Transverse colon (tissue), 4 donors: ENCODE measurements at regions not wholly inside any gene's neighbourhood (a gene's known extent, or its start where the extent isn't known, plus 50 kb on each side); places are given as distances from the start of the nearest gene placed in this dataset.

Experiments
- DNase-seq: peaks from one replicate; pipeline ENCODE4 v3.0.0-alpha.2; 2019
- H3K27ac ChIP-seq, 4 donors: fragments of 200-600 bp; sonication (generic); 2 replicates each; pipeline ENCODE4 v1.5.1; 2016 to 2018; ENCODE audit warnings: inconsistent platforms in 4 of 4
- H3K27me3 ChIP-seq: fragments of 200-600 bp; sonication (generic); 2 replicates; pipeline ENCODE4 v1.5.1; 2017; ENCODE audit warnings: inconsistent platforms
- H3K36me3 ChIP-seq, 4 donors: fragments of 200-600 bp; sonication (generic); 2 replicates each; pipeline ENCODE4 v1.5.1; 2017 to 2019; ENCODE audit warnings: inconsistent platforms in 4 of 4
- H3K4me1 ChIP-seq, 4 donors: fragments of 200-600 bp; sonication (generic); 2 replicates each; pipeline ENCODE4 v1.5.1; 2017 to 2020; ENCODE audit warnings: inconsistent platforms in 4 of 4
- H3K4me3 ChIP-seq, 4 donors: fragments of 200-600 bp; sonication (generic); 1 replicate in 1 of 4; 2 replicates in 3 of 4; pipeline versions ENCODE4 v1.5.1 to v1.6.1; 2017 to 2019; ENCODE audit warnings: inconsistent platforms in 4 of 4
- H3K9me3 ChIP-seq, 2 donors: fragments of 200-600 bp; sonication (generic); 2 replicates each; pipeline ENCODE4 v1.5.1; 2017 to 2019; ENCODE audit warnings: inconsistent platforms in 2 of 2
- EP300 ChIP-seq: sonication (generic); formaldehyde crosslinking; IDR thresholded peaks from one replicate; pipeline ENCODE4 v1.6.1; 2017; ENCODE audit warnings: antibody characterized with exemption, low read depth
- POLR2A ChIP-seq: fragments of 450-650 bp; IDR thresholded peaks from one replicate; pipeline ENCODE4 v1.6.1; 2016; ENCODE audit warnings: antibody characterized with exemption, mild to moderate bottlenecking, moderate library complexity
- POLR2AphosphoS5 ChIP-seq, 3 donors: sonication (generic); formaldehyde crosslinking; IDR thresholded peaks; one replicate each; pipeline ENCODE4 v1.6.1; 2016; ENCODE audit warnings: antibody characterized with exemption in 3 of 3
- WGBS, 2 donors: methylation state at CpG; one replicate each; pipeline ENCODE4 v1.1.5; 2018; ENCODE audit warnings: low coverage in 1 of 2; 5-methylcytosine and 5-hydroxymethylcytosine counted together
- in situ Hi-C, 4 donors: fragments of 200-750 bp; cut with MboI; loops; one replicate each; pipeline versions ENCODE4 v1.15.0 to v1.15.1; 2017; ENCODE audit warnings: low sequenced_read_pairs in 3 of 4, low pct_ligation_motif_present in 1 of 4, low pct_unique_long_range_greater_than_20kb in 1 of 4
- intact Hi-C: fragments of 100-400 bp; cut with DNase I; formaldehyde crosslinking; loops from one replicate; pipeline ENCODE4 v1.15.1; 2023; ENCODE audit warnings: low total_unique reads
- TF ChIP-seq, protein P1 (sequence below), 5 experiments: fragments of 200-600 bp in 3 of 5; fragments of 450-650 bp in 2 of 5; sonication (generic) in 3 of 5; IDR thresholded peaks; 1 replicate in 2 of 5; 2 replicates in 3 of 5; pipeline ENCODE4 v1.5.1; 2016 to 2017; ENCODE audit warnings: antibody characterized with exemption in 5 of 5, inconsistent platforms in 3 of 5, mild to moderate bottlenecking in 2 of 5, moderate library complexity in 1 of 5

DNA sequence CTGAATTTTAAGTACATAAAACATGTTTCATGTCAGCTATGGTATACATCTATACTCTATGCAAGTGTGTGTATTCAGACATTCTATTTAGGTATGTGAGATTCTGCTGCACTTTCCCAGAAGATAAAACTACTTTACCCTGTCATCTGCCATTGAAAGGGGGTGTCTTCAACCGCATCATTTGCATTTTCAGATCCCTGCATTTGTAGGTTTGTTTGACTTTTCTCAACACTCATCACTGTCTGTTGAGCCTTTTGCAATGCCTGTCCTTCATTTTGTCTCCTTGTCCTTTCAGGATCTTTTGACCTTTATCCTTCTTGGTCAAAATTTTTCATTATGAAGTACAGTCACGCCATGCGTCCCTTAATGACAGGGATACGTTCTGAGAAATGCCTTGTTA lies 103.5 kb downstream of the TMA16 start:
- Histone ChIP-seq H3K36me3 (no peaks in the 10 kb centered on the region), H3K4me1 (no peaks in the 10 kb centered on the region), H3K9me3 (no peaks in the 10 kb centered on the region), H3K27ac (no peak overlapping the region), H3K27me3 (no peaks in the 10 kb centered on the region), H3K4me3 (no peak overlapping the region)
- no peak for DNase-seq
- in situ Hi-C loops (no loop called here), intact Hi-C loops (no loop called here)
- 83 to 100% methylated on average over 3 to 4 of the region's 4 CpGs for WGBS, 2 donors
- TF ChIP-seq, protein P1, sequence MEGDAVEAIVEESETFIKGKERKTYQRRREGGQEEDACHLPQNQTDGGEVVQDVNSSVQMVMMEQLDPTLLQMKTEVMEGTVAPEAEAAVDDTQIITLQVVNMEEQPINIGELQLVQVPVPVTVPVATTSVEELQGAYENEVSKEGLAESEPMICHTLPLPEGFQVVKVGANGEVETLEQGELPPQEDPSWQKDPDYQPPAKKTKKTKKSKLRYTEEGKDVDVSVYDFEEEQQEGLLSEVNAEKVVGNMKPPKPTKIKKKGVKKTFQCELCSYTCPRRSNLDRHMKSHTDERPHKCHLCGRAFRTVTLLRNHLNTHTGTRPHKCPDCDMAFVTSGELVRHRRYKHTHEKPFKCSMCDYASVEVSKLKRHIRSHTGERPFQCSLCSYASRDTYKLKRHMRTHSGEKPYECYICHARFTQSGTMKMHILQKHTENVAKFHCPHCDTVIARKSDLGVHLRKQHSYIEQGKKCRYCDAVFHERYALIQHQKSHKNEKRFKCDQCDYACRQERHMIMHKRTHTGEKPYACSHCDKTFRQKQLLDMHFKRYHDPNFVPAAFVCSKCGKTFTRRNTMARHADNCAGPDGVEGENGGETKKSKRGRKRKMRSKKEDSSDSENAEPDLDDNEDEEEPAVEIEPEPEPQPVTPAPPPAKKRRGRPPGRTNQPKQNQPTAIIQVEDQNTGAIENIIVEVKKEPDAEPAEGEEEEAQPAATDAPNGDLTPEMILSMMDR (IDR thresholded peaks at IDR 0.05): no peak
- TF ChIP-seq EP300 (no peak), POLR2AphosphoS5 (IDR thresholded peaks at IDR 0.05) (no peak), POLR2A (no peak)

DNA sequence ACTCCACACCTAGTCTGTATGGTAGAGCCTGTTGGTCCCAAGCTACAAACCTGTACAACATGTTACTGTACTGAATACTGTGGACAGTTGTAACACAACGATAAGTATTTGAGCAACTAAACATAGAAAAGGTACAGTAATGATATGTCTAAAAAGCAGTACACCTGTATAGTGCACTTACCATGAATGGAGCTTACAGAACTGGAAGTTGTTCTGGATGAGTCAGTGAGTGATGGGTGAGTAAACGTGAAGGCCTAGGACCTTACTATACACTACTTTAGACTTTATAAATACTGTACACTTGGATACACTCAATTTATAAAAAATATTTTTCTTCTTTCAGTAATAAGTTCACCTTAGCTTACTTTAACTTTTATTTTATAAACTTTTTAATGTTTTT lies 104.0 kb downstream of the TMA16 start:
- intact Hi-C loops: no loop called here
- Histone ChIP-seq H3K4me3 (no peak overlapping the region), H3K4me1 (no peaks in the 10 kb centered on the region), H3K9me3 (no peaks in the 10 kb centered on the region), H3K27ac (no peak overlapping the region), H3K27me3 (no peaks in the 10 kb centered on the region), H3K36me3 (no peaks in the 10 kb centered on the region)
- 75% methylated on average over 1 to 2 of the region's 2 CpGs for WGBS, 2 donors
- no peak for DNase-seq
- in situ Hi-C loops: no loop called here
- no peak for TF ChIP-seq EP300
- TF ChIP-seq, protein P1 (IDR thresholded peaks at IDR 0.05): no peak

DNA sequence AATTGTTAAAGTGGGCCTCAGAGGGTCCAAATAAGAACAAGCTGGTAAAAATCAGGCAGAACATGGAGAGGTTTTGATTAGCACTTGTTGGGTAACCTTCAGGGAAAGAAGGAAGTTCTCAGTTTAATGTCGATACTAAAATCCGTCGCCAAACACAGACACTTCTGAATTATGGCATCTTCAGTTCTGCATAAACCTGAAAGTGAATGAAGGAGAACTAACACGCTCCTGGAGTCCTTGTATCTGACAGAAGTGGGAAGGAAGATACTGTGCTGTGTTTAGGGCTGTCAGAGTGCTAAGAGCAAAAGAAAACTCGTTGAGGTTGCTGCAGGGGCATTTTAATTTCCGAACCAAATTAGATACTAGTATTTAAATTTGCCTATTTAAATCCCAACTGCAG lies 106.2 kb downstream of the TMA16 start:
- Histone ChIP-seq H3K9me3 (no peaks in the 10 kb centered on the region), H3K4me1 (no peaks in the 10 kb centered on the region), H3K27me3 (no peaks in the 10 kb centered on the region), H3K4me3 (no peak overlapping the region), H3K36me3 (no peaks in the 10 kb centered on the region), H3K27ac (no peak overlapping the region)
- in situ Hi-C loops (no loop called here), intact Hi-C loops (no loop called here)
- TF ChIP-seq EP300: no peak
- TF ChIP-seq POLR2AphosphoS5 (IDR thresholded peaks at IDR 0.05): no peak
- no peak for TF ChIP-seq POLR2A
- TF ChIP-seq, protein P1 (IDR thresholded peaks at IDR 0.05): no peak
- 41 to 55% methylated on average over 6 of the region's 6 CpGs for WGBS, 2 donors
- no peak for DNase-seq

DNA sequence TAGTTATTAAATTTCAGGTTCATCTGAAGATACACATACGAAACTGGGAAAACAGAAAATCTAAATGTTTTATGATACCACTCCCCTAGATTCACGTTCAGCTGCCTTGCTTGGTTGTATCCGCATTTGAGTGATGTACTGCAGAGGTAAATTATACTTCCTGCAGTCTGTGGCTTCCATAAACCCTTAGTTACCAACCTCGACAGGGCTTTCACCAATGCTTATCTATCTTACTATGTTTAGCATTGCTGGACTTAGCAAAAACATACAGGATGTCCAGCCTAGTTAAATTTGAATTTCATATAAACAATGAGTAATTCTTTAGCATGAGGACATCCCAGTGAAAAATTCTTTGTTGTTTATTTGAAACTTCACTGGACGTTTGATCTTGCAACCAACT lies 108.8 kb downstream of the TMA16 start:
- in situ Hi-C loops: no loop called here
- Histone ChIP-seq H3K36me3 (no peaks in the 10 kb centered on the region), H3K27ac (no peak overlapping the region), H3K4me3 (no peak overlapping the region), H3K4me1 (no peaks in the 10 kb centered on the region), H3K9me3 (no peaks in the 10 kb centered on the region), H3K27me3 (no peaks in the 10 kb centered on the region)
- 40 to 43% methylated on average over 4 to 5 of the region's 5 CpGs for WGBS, 2 donors
- TF ChIP-seq POLR2A (no peak), POLR2AphosphoS5 (IDR thresholded peaks at IDR 0.05) (no peak), EP300 (no peak)
- TF ChIP-seq, protein P1 (IDR thresholded peaks at IDR 0.05): no peak
- intact Hi-C loops: no loop called here
- DNase-seq: no peak
